Tibial nerve (tissue), 4 donors: ENCODE measurements at regions not wholly inside any gene's neighbourhood (a gene's known extent, or its start where the extent isn't known, plus 50 kb on each side); places are given as distances from the start of the nearest gene placed in this dataset.

ENCODE experiments used
- DNase-seq, 2 donors: peaks; one replicate each; pipeline ENCODE4 v3.0.0-alpha.2; 2019; ENCODE audit warnings: low spot score in 2 of 2
- H3K27ac ChIP-seq, 4 donors: fragments of 200-600 bp; sonication (generic) in 3 of 4; one replicate each; pipeline ENCODE4 v1.5.1; 2017 to 2019; ENCODE audit warnings: mild to moderate bottlenecking in 1 of 4
- H3K27me3 ChIP-seq, 2 donors: fragments of 200-600 bp; sonication (generic) in 1 of 2; one replicate each; pipeline versions ENCODE4 v1.5.1 to v1.6.0; 2017 to 2019
- H3K36me3 ChIP-seq, 3 donors: fragments of 200-600 bp; sonication (generic); one replicate each; pipeline ENCODE4 v1.5.1; 2018 to 2019
- H3K4me1 ChIP-seq, 4 donors: fragments of 200-600 bp; sonication (generic) in 3 of 4; one replicate each; pipeline ENCODE4 v1.5.1; 2017 to 2019
- H3K4me3 ChIP-seq, 4 donors: fragments of 200-600 bp; sonication (generic) in 3 of 4; one replicate each; pipeline ENCODE4 v1.5.1; 2017 to 2019; ENCODE audit warnings: mild to moderate bottlenecking in 1 of 4, moderate library complexity in 1 of 4
- H3K9me3 ChIP-seq, 4 donors: fragments of 200-600 bp; sonication (generic) in 3 of 4; one replicate each; pipeline ENCODE4 v1.5.1; 2017 to 2019
- CTCF ChIP-seq, 5 experiments: fragments of 200-600 bp in 3 of 5; fragments of 450-650 bp in 2 of 5; sonication (generic) in 3 of 5; IDR thresholded peaks; one replicate each; pipeline ENCODE4 v1.5.1; 2016 to 2019; ENCODE audit warnings: antibody characterized with exemption in 5 of 5, mild to moderate bottlenecking in 3 of 5, moderate library complexity in 2 of 5
- EP300 ChIP-seq, 2 donors: sonication (generic); formaldehyde crosslinking; IDR thresholded peaks; one replicate each; pipeline ENCODE4 v1.6.1; 2017; ENCODE audit warnings: antibody characterized with exemption in 2 of 2, mild to moderate bottlenecking in 1 of 2
- POLR2A ChIP-seq, 2 donors: fragments of 450-650 bp; IDR thresholded peaks; one replicate each; pipeline ENCODE4 v1.6.1; 2017; ENCODE audit warnings: antibody characterized with exemption in 2 of 2, mild to moderate bottlenecking in 2 of 2, moderate library complexity in 2 of 2
- WGBS, 2 donors: methylation state at CpG; one replicate each; pipeline ENCODE4 v1.1.5; 2018; 5-methylcytosine and 5-hydroxymethylcytosine counted together

GRCh38 chr14:29111554-29111953 is 345.0 kb downstream of the FOXG1 start:
- no peaks in the 10 kb centered on the region for H3K4me1 ChIP-seq
- no peak overlapping the region for H3K4me3 ChIP-seq
- peaks cover 0 to 2% (median 0%) of the 10 kb centered on the region in 4 donors for H3K9me3 ChIP-seq
- H3K27me3 ChIP-seq, result no peaks in the 10 kb centered on the region
- DNase-seq, result no peak
- H3K36me3 ChIP-seq, result no peaks in the 10 kb centered on the region
- no peak for TF ChIP-seq CTCF (IDR thresholded peaks at IDR 0.05)
- no peak for TF ChIP-seq POLR2A (IDR thresholded peaks at IDR 0.05)
- TF ChIP-seq EP300 (IDR thresholded peaks at IDR 0.05), result no peak
- no peak overlapping the region for H3K27ac ChIP-seq
- WGBS, 2 donors, result 67 to 75% methylated on average over 3 of the region's 3 CpGs

GRCh38 chr14:29123017-29123416 is 356.4 kb downstream of the FOXG1 start:
- no peak overlapping the region for H3K27ac ChIP-seq
- H3K4me3 ChIP-seq, result no peak overlapping the region
- no peak for DNase-seq
- no peaks in the 10 kb centered on the region for H3K9me3 ChIP-seq
- TF ChIP-seq EP300 (IDR thresholded peaks at IDR 0.05) (no peak), CTCF (IDR thresholded peaks at IDR 0.05) (no peak), POLR2A (IDR thresholded peaks at IDR 0.05) (no peak)
- no peaks in the 10 kb centered on the region for H3K27me3 ChIP-seq
- H3K4me1 ChIP-seq, result no peaks in the 10 kb centered on the region
- 86 to 89% methylated on average over 1 of the region's 1 CpG for WGBS, 2 donors
- H3K36me3 ChIP-seq, result no peaks in the 10 kb centered on the region

- no peak for DNase-seq
- Histone ChIP-seq H3K4me1 (no peaks in the 10 kb centered on the region), H3K4me3 (no peak overlapping the region), H3K36me3 (no peaks in the 10 kb centered on the region), H3K9me3 (no peaks in the 10 kb centered on the region), H3K27me3 (no peaks in the 10 kb centered on the region), H3K27ac (no peak overlapping the region)
- TF ChIP-seq POLR2A (IDR thresholded peaks at IDR 0.05) (no peak), CTCF (IDR thresholded peaks at IDR 0.05) (no peak), EP300 (IDR thresholded peaks at IDR 0.05) (no peak)
- 73 to 74% methylated on average over 4 of the region's 4 CpGs for WGBS, 2 donors
These were observed 359.8 kb downstream of the FOXG1 start for GRCh38 chr14:29126361-29126760.

DNA sequence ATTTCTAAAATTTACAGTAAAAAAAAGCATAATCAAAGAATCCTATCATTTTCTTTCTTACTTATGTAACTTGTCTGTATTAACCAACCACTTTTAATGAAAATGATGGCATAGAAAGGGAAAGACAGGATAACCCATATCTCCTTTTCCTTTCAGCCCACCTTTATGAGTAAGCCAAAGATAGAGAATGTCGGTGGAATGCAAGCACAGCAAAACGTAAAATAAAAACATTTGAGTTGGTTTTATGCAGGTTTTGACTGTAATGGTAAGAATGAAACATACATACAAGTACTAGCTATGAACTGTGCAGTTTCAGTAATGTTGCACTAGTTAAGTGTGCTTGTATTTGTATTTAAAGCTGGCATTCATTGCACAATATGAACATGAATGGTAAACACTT is 360.3 kb downstream of the FOXG1 start:
- no peaks in the 10 kb centered on the region for H3K9me3 ChIP-seq
- H3K4me3 ChIP-seq, result no peak overlapping the region
- 84 to 86% methylated on average over 2 of the region's 2 CpGs for WGBS, 2 donors
- H3K36me3 ChIP-seq, result no peaks in the 10 kb centered on the region
- H3K27me3 ChIP-seq, result no peaks in the 10 kb centered on the region
- H3K4me1 ChIP-seq, result no peaks in the 10 kb centered on the region
- no peak overlapping the region for H3K27ac ChIP-seq
- DNase-seq, result no peak
- no peak for TF ChIP-seq CTCF (IDR thresholded peaks at IDR 0.05)
- TF ChIP-seq POLR2A (IDR thresholded peaks at IDR 0.05), result no peak
- TF ChIP-seq EP300 (IDR thresholded peaks at IDR 0.05), result no peak

DNA sequence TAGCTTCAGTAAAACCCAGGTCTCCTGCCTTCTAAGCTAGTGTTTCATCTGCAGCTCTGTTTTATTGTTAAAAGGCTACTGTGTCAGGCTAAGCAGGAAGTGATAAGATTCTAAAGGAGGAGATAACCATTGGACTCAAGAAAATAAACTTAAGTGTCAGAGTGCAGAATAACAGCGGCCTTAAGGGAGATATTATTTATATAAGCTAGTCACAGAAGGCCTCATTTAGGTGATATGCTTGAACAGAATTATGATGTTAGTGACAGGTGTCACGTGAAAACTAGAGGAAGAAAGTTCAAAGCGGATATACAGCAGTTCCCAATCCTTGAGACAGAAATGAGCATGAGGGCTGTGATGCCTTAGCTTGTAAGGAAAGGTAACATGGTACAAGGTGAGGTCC is 373.4 kb downstream of the FOXG1 start:
- Histone ChIP-seq H3K4me1 (no peaks in the 10 kb centered on the region), H3K27ac (no peak overlapping the region), H3K9me3 (no peaks in the 10 kb centered on the region), H3K4me3 (no peak overlapping the region), H3K27me3 (no peaks in the 10 kb centered on the region), H3K36me3 (no peaks in the 10 kb centered on the region)
- TF ChIP-seq EP300 (IDR thresholded peaks at IDR 0.05) (no peak), CTCF (IDR thresholded peaks at IDR 0.05) (no peak)
- DNase-seq, result no peak
- WGBS, 2 donors, result 81 to 86% methylated on average over 3 of the region's 3 CpGs
